ENCODE measurements at regions not wholly inside any gene's neighbourhood (a gene's known extent, or its start where the extent isn't known, plus 50 kb on each side); places are given as distances from the start of the nearest gene placed in this dataset.

DNA sequence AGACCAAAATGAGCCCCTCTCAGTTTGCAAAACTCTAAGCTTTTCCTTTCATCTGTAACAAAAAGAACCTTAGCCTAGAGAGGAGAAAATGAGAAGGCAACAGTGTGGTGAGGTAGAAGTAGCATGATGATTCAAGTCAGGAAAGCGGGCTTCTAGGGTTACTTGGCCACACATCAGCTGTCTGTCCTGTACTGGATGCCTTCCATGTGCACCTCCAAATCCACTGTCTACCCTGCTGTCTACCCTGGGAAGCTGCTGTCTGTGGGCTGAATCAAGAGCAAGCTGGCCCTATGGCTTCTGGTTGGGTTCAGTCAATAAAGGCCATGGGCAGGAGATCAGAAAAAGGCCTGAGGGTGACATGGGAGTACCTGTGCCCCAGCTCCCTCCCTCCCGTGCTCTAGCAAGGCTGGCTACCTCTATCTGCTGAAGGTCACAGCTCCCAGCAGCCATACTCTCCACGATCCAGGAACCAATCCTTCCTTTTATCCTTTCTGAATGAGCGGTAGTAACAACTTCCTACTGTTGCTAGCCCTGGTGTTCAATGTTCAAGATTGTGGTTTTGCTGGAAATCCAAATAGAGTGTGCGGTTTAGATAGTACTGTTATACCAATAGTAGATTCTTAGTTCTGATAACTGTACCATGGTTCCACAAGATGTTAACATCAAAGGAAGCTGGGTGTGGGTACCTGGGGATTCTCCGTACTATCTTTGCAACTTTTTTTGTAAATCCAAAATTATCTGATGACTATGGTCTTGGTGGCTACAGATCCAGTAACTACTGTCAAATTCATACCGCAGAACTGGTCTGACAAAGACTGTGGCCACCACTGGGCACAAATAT is 191.0 kb downstream of the ESM1 start:
- no peaks in the 10 kb centered on the region for H3K27me3 Mint-ChIP-seq (ENCODE audit: low read depth in 3 of 3)
- intact Hi-C loops (cut with micrococcal nuclease), result no loop called here
- TF ChIP-seq, protein P1, sequence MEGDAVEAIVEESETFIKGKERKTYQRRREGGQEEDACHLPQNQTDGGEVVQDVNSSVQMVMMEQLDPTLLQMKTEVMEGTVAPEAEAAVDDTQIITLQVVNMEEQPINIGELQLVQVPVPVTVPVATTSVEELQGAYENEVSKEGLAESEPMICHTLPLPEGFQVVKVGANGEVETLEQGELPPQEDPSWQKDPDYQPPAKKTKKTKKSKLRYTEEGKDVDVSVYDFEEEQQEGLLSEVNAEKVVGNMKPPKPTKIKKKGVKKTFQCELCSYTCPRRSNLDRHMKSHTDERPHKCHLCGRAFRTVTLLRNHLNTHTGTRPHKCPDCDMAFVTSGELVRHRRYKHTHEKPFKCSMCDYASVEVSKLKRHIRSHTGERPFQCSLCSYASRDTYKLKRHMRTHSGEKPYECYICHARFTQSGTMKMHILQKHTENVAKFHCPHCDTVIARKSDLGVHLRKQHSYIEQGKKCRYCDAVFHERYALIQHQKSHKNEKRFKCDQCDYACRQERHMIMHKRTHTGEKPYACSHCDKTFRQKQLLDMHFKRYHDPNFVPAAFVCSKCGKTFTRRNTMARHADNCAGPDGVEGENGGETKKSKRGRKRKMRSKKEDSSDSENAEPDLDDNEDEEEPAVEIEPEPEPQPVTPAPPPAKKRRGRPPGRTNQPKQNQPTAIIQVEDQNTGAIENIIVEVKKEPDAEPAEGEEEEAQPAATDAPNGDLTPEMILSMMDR (IDR thresholded peaks at IDR 0.05), result no peak
- peak overlapping the region in 2 of 7 donors; percentile 9 to 47 for H3K27ac Mint-ChIP-seq
- H3K36me3 Mint-ChIP-seq, result peaks cover 0 to 4% of the 10 kb centered on the region in 2 donors
- H3K9me3 Mint-ChIP-seq, result peaks cover 0 to 10% (median 2%) of the 10 kb centered on the region in 7 donors
- Histone ChIP-seq H3K27me3 (ENCODE audit: control insufficient read depth in 2 of 2, insufficient read depth in 2 of 2, low read length in 2 of 2) (no peaks in the 10 kb centered on the region), H3K27ac (ENCODE audit: low read depth in 1 of 2, low read length in 2 of 2) (no peak overlapping the region), H3K79me2 (ENCODE audit: insufficient read depth, low read length) (no peaks in the 10 kb centered on the region), H4K20me1 (ENCODE audit: insufficient read depth, low read length) (no peaks in the 10 kb centered on the region), H3K4me2 (replicated peaks; ENCODE audit: extremely low read depth, low read length, poor library complexity, severe bottlenecking) (no peak overlapping the region), H3K4me1 (ENCODE audit: control insufficient read depth in 1 of 2, insufficient read depth in 2 of 2, low read length in 2 of 2) (peaks cover 0 to under 1% of the 10 kb centered on the region in 2 donors), H2AFZ (ENCODE audit: insufficient read depth, low read depth, low read length, poor library complexity, severe bottlenecking) (no peak overlapping the region), H3K9me3 (replicated peaks in 1 of 2; ENCODE audit: control insufficient read depth in 1 of 2, insufficient read depth in 1 of 2, low read length in 2 of 2) (no peaks in the 10 kb centered on the region), H3K4me3 (replicated peaks in 1 of 3; ENCODE audit: low read depth in 2 of 3, low read length in 3 of 3) (no peak overlapping the region), H3K9ac (ENCODE audit: insufficient read depth, low read length, poor library complexity, severe bottlenecking) (no peak overlapping the region), H3K36me3 (replicated peaks in 1 of 2; ENCODE audit: control insufficient read depth in 1 of 2, insufficient read depth in 2 of 2, low read length in 2 of 2) (no peaks in the 10 kb centered on the region)
- H3K4me1 Mint-ChIP-seq, result peaks cover 4% of the 10 kb centered on the region
- WGBS (ENCODE audit: insufficient coverage), result 94% methylated on average over 2 of the region's 7 CpGs
- DNase-seq, result no peak
- no peak overlapping the region for H3K4me3 Mint-ChIP-seq

DNA sequence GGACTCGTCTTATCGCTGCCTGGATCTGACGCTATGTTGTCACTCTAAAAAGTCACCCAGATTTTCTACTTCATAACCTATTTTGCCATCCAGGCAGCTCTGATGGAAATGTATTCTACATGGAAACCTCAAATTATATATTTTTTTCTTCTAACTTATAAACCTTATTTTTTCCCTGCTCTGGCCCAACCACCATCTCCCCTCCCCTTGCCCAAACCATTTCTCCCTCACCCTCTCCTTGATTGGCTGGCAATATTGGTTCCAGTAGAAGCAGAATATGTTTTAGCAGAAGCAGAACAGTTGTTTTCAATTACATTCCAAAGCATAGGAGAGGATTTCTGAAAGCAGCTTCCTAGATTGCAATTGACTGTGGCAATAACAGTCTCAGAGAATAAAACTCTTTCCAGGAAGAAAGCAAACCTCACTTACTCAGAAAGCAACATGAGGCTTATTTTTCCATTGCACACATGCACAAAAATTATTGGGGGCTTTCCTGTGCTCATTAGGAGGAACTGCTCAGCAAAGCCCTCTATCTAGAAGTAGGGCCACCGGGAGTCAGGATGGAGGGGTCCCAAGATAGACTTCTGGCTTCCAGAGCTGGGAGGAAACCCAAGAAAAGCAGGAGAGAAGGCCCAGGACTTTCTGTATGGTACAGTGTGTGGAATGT is 191.8 kb downstream of the ESM1 start:
- WGBS (ENCODE audit: insufficient coverage), result 95% methylated on average over 4 of the region's 4 CpGs
- intact Hi-C loops (cut with micrococcal nuclease), result no loop called here
- TF ChIP-seq, protein P1 (IDR thresholded peaks at IDR 0.05), result no peak
- peaks cover 0 to 4% of the 10 kb centered on the region in 2 donors for H3K36me3 Mint-ChIP-seq
- H3K27ac Mint-ChIP-seq, result no peak overlapping the region
- no peak overlapping the region for H3K4me2 ChIP-seq (replicated peaks; ENCODE audit: extremely low read depth, low read length, poor library complexity, severe bottlenecking)
- no peaks in the 10 kb centered on the region for H4K20me1 ChIP-seq (ENCODE audit: insufficient read depth, low read length)
- H3K4me1 ChIP-seq (ENCODE audit: control insufficient read depth in 1 of 2, insufficient read depth in 2 of 2, low read length in 2 of 2), result no peaks in the 10 kb centered on the region
- no peaks in the 10 kb centered on the region for H3K9me3 ChIP-seq (replicated peaks in 1 of 2; ENCODE audit: control insufficient read depth in 1 of 2, insufficient read depth in 1 of 2, low read length in 2 of 2)
- H3K4me3 ChIP-seq (replicated peaks in 1 of 3; ENCODE audit: low read depth in 2 of 3, low read length in 3 of 3), result no peak overlapping the region
- H3K27me3 Mint-ChIP-seq (ENCODE audit: low read depth in 3 of 3), result no peaks in the 10 kb centered on the region
- no peaks in the 10 kb centered on the region for H3K79me2 ChIP-seq (ENCODE audit: insufficient read depth, low read length)
- H3K27ac ChIP-seq (ENCODE audit: low read depth in 1 of 2, low read length in 2 of 2), result no peak overlapping the region
- H3K9me3 Mint-ChIP-seq, result peaks cover 0 to 10% (median 2%) of the 10 kb centered on the region in 7 donors
- H3K36me3 ChIP-seq (replicated peaks in 1 of 2; ENCODE audit: control insufficient read depth in 1 of 2, insufficient read depth in 2 of 2, low read length in 2 of 2), result no peaks in the 10 kb centered on the region
- H3K4me3 Mint-ChIP-seq, result no peak overlapping the region
- no peaks in the 10 kb centered on the region for H3K27me3 ChIP-seq (ENCODE audit: control insufficient read depth in 2 of 2, insufficient read depth in 2 of 2, low read length in 2 of 2)
- no peak overlapping the region for H2AFZ ChIP-seq (ENCODE audit: insufficient read depth, low read depth, low read length, poor library complexity, severe bottlenecking)
- no peak overlapping the region for H3K9ac ChIP-seq (ENCODE audit: insufficient read depth, low read length, poor library complexity, severe bottlenecking)
- peaks cover 4% of the 10 kb centered on the region for H3K4me1 Mint-ChIP-seq
- DNase-seq, result no peak
